Endothelial cell of umbilical vein (primary cell): ENCODE measurements at regions not wholly inside any gene's neighbourhood (a gene's known extent, or its start where the extent isn't known, plus 50 kb on each side); places are given as distances from the start of the nearest gene placed in this dataset.

Experiments
- BruUV-seq: library from RNA; stranded (reverse); fragments of 400-500 nt; replicated peaks from 2 replicates; lab custom pipeline; 2021; lab: Mats Ljungman, UMichigan
- CTCF ChIA-PET: fragments of 300-600, 350-600 bp; sonication (Branson Sonifier 250); formaldehyde crosslinking; loops from one replicate; lab custom pipeline; 2021; ENCODE audit warnings: antibody characterized with exemption, inconsistent platforms; lab: Charles Lee
- POLR2A ChIA-PET: fragments of 300-600, 350-600 bp; sonication (Branson Sonifier 250); formaldehyde crosslinking; loops from one replicate; lab custom pipeline; 2021; ENCODE audit warnings: antibody characterized with exemption, inconsistent platforms; lab: Charles Lee
- DNase-seq: peaks from one replicate; pipeline ENCODE4 v3.0.0-alpha.2; 2011; ENCODE audit warnings: low read depth, low spot score
- FAIRE-seq: peaks from 2 replicates; lab custom pipeline; 2011; peaks lifted over from hg19 to GRCh38; lab: Jason Lieb, UNC
- H2AFZ ChIP-seq: 2 replicates; pipeline ENCODE4 v1.6.0; 2012; ENCODE audit warnings: low read depth, low read length, control low read depth, inconsistent platforms
- H3K27ac ChIP-seq: 2 replicates; pipeline ENCODE4 v1.5.1; 2011; ENCODE audit warnings: low read depth, mild to moderate bottlenecking, control low read depth, low read length, moderate library complexity; ENCODE audit not compliant: insufficient read depth
- H3K27me3 ChIP-seq, 2 experiments: 2 replicates each; pipeline versions ENCODE4 v1.6.0 to v1.6.1; 2011; ENCODE audit warnings: low read length in 2 of 2, mixed read lengths in 1 of 2; ENCODE audit not compliant: control insufficient read depth in 2 of 2, insufficient read depth in 2 of 2
- H3K36me3 ChIP-seq, 2 experiments: 2 replicates in 1 of 2; 3 replicates in 1 of 2; pipeline ENCODE4 v1.5.1; 2011; ENCODE audit warnings: low read length in 2 of 2, mild to moderate bottlenecking in 1 of 2, moderate library complexity in 1 of 2; ENCODE audit not compliant: control insufficient read depth in 2 of 2, insufficient read depth in 2 of 2; ENCODE audit errors: extremely low read depth in 1 of 2
- H3K4me1 ChIP-seq: 3 replicates; pipeline ENCODE4 v1.5.1; 2011; ENCODE audit warnings: mild to moderate bottlenecking, low read length; ENCODE audit not compliant: control insufficient read depth, insufficient read depth; ENCODE audit errors: extremely low read depth
- H3K4me2 ChIP-seq: 2 replicates; pipeline ENCODE4 v1.6.1; 2011; ENCODE audit warnings: low read length, control low read depth, mixed read lengths; ENCODE audit not compliant: insufficient read depth
- H3K4me3 ChIP-seq, 3 experiments: fragments of 200-600 bp in 1 of 3; sonication (generic), shearing (Covaris generic) in 1 of 3; replicated peaks in 1 of 3; 2 replicates each; pipeline ENCODE4 v1.5.1; 2011 to 2016; ENCODE audit warnings: control low read depth in 3 of 3, low read length in 3 of 3, mild to moderate bottlenecking in 2 of 3, inconsistent platforms in 1 of 3, low read depth in 1 of 3, moderate library complexity in 1 of 3; ENCODE audit not compliant: insufficient read depth in 1 of 3
- H3K79me2 ChIP-seq: 2 replicates; pipeline ENCODE4 v1.6.0; 2012; ENCODE audit warnings: low read length, inconsistent platforms; ENCODE audit not compliant: control insufficient read depth, insufficient read depth
- H3K9ac ChIP-seq: replicated peaks from 2 replicates; pipeline ENCODE3; 2011; ENCODE audit warnings: low read length, control low read depth; ENCODE audit not compliant: insufficient read depth; ENCODE audit errors: extremely low read depth
- H3K9me1 ChIP-seq: replicated peaks from 3 replicates; pipeline ENCODE4 v1.6.0; 2011; ENCODE audit warnings: mild to moderate bottlenecking, low read length; ENCODE audit not compliant: control insufficient read depth, insufficient read depth; ENCODE audit errors: extremely low read depth
- H3K9me3 ChIP-seq: replicated peaks from 2 replicates; pipeline ENCODE4 v1.5.1; 2012; ENCODE audit warnings: low read length, inconsistent platforms; ENCODE audit not compliant: control insufficient read depth, insufficient read depth
- H4K20me1 ChIP-seq: replicated peaks from 2 replicates; pipeline ENCODE3; 2011; ENCODE audit warnings: mild to moderate bottlenecking, low read length; ENCODE audit not compliant: control insufficient read depth, insufficient read depth; ENCODE audit errors: extremely low read depth
- FOS ChIP-seq: IDR thresholded peaks from 2 replicates; pipeline ENCODE4 v1.6.1; 2011; ENCODE audit warnings: mild to moderate bottlenecking, low read length, moderate library complexity, borderline replicate concordance; ENCODE audit not compliant: insufficient read depth
- JUN ChIP-seq: IDR thresholded peaks from 2 replicates; pipeline ENCODE4 v1.6.1; 2011; ENCODE audit warnings: borderline replicate concordance, low read depth; ENCODE audit not compliant: insufficient read length, insufficient read depth
- MYC ChIP-seq: IDR thresholded peaks from one replicate; pipeline ENCODE4 v1.6.1; 2011; ENCODE audit warnings: mild to moderate bottlenecking, low read depth, low read length
- POLR2AphosphoS5 ChIP-seq: IDR thresholded peaks from 2 replicates; pipeline ENCODE4 v1.6.1; 2012; ENCODE audit warnings: low read depth, mild to moderate bottlenecking, control low read depth, low read length, moderate library complexity; ENCODE audit not compliant: insufficient read depth
- dilution Hi-C: fragments of 300-500 bp; cut with MboI; formaldehyde crosslinking; loops from one replicate; pipeline ENCODE4 v1.15.0; 2019; ENCODE audit warnings: low sequenced_read_pairs; ENCODE audit not compliant: extremely low pct_ligation_motif_present
- intact Hi-C: fragments of 100-400 bp; cut with micrococcal nuclease; formaldehyde crosslinking; loops from one replicate; pipeline ENCODE4 v1.10.0; 2022
- TF ChIP-seq, protein P1 (sequence below), 2 donors: IDR thresholded peaks; 1 replicate in 1 of 2; 2 replicates in 1 of 2; pipeline ENCODE4 v1.5.1; 2011; ENCODE audit warnings: low read length in 2 of 2, mild to moderate bottlenecking in 2 of 2, moderate library complexity in 2 of 2, control low read depth in 1 of 2, inconsistent platforms in 1 of 2, low read depth in 1 of 2; ENCODE audit not compliant: insufficient read depth in 1 of 2; ENCODE audit errors: extremely low read depth in 1 of 2
- TF ChIP-seq, protein P2 (sequence below): IDR thresholded peaks from 2 replicates; pipeline ENCODE4 v1.6.1; 2011; ENCODE audit not compliant: insufficient read depth, insufficient read length

DNA sequence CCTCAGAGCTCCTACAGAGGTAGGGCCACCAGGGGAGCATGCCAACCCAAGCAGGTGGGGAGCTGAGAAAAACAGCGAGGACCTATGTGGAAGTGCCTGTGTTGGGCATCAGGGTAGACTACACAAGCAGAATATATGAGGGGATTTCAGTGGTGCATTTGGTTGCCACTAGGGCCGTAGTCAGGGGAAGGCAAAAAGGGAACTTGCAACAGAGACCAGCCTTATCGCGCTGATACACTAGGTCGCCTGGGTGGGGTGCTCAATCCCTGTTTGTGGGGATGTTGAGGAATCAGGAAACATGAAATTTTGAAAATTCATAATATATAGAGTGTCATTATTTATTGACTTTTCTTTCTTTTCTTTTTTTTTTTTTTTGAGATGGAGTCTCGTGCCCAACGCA, 370.9 kb upstream of the PRR16 start:
- Histone ChIP-seq H3K9me1 (no peaks in the 10 kb centered on the region), H4K20me1 (no peaks in the 10 kb centered on the region), H2AFZ (no peak overlapping the region), H3K36me3 (no peaks in the 10 kb centered on the region), H3K9me3 (no peaks in the 10 kb centered on the region), H3K27me3 (no peaks in the 10 kb centered on the region), H3K27ac (no peak overlapping the region), H3K4me2 (no peak overlapping the region), H3K79me2 (no peaks in the 10 kb centered on the region), H3K4me1 (no peaks in the 10 kb centered on the region), H3K4me3 (no peak overlapping the region), H3K9ac (no peak overlapping the region)
- POLR2A ChIA-PET, result no interaction called here
- dilution Hi-C loops (no loop called here), intact Hi-C loops (no loop called here)
- no TSS peak for BruUV-seq
- DNase-seq (no peak), FAIRE-seq (no peak)
- CTCF ChIA-PET, result no interaction called here
- TF ChIP-seq, protein P1, sequence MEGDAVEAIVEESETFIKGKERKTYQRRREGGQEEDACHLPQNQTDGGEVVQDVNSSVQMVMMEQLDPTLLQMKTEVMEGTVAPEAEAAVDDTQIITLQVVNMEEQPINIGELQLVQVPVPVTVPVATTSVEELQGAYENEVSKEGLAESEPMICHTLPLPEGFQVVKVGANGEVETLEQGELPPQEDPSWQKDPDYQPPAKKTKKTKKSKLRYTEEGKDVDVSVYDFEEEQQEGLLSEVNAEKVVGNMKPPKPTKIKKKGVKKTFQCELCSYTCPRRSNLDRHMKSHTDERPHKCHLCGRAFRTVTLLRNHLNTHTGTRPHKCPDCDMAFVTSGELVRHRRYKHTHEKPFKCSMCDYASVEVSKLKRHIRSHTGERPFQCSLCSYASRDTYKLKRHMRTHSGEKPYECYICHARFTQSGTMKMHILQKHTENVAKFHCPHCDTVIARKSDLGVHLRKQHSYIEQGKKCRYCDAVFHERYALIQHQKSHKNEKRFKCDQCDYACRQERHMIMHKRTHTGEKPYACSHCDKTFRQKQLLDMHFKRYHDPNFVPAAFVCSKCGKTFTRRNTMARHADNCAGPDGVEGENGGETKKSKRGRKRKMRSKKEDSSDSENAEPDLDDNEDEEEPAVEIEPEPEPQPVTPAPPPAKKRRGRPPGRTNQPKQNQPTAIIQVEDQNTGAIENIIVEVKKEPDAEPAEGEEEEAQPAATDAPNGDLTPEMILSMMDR (IDR thresholded peaks at IDR 0.05; ENCODE audit: extremely low read depth in 1 of 2, insufficient read depth in 1 of 2, low read depth in 1 of 2, low read length in 2 of 2), result no peak

DNA sequence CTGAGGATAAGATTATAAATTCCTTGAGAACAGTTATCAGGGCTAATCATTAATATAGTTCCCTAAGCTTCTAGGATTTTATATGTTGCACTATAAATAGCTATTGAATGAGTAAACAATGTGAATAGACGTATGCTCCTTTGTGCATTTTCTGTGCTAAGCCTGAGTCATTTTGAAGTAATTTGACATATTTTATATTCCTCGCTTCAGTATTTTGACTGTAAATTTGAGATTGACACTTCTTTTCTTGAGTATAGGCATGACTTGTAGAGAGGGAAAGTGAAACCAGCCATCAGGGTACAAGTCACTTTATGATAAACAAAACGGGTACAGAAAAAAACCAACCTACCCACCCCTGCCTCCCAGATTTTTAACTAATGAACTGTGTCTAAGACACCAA, 367.7 kb upstream of the PRR16 start:
- Histone ChIP-seq H3K9ac (no peak overlapping the region), H3K4me3 (no peak overlapping the region), H3K36me3 (no peaks in the 10 kb centered on the region), H3K27ac (no peak overlapping the region), H4K20me1 (no peaks in the 10 kb centered on the region), H3K9me1 (no peaks in the 10 kb centered on the region), H3K27me3 (no peaks in the 10 kb centered on the region), H3K79me2 (no peaks in the 10 kb centered on the region), H2AFZ (no peak overlapping the region), H3K9me3 (no peaks in the 10 kb centered on the region), H3K4me2 (no peak overlapping the region), H3K4me1 (no peaks in the 10 kb centered on the region)
- dilution Hi-C loops (no loop called here), intact Hi-C loops (no loop called here)
- ChIA-PET CTCF (no interaction called here), POLR2A (no interaction called here)
- FAIRE-seq (no peak), DNase-seq (no peak)
- no TSS peak for BruUV-seq
- TF ChIP-seq, protein P1 (IDR thresholded peaks at IDR 0.05; ENCODE audit: extremely low read depth in 1 of 2, insufficient read depth in 1 of 2, low read depth in 1 of 2, low read length in 2 of 2), result no peak
- TF ChIP-seq JUN (no peak), FOS (no peak), POLR2AphosphoS5 (no peak), MYC (no peak)
- TF ChIP-seq, protein P2, sequence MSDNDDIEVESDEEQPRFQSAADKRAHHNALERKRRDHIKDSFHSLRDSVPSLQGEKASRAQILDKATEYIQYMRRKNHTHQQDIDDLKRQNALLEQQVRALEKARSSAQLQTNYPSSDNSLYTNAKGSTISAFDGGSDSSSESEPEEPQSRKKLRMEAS, result no peak
